Memory B cell (primary cell): ENCODE measurements at regions not wholly inside any gene's neighbourhood (a gene's known extent, or its start where the extent isn't known, plus 50 kb on each side); places are given as distances from the start of the nearest gene placed in this dataset.

Experiments
- ATAC-seq: fragments of 150-1000 bp; cut with Tn5 transposase; 2 replicates; pipeline ENCODE4 v1.10.0; 2021; ENCODE audit warnings: low read depth, mild to moderate bottlenecking, moderate library complexity
- DNase-seq, 2 donors: peaks; one replicate each; pipeline ENCODE4 v3.0.0; 2022; ENCODE audit warnings: low spot score in 2 of 2
- H3K27ac Mint-ChIP-seq: one replicate; pipeline ENCODE4 v1.8.0; 2022; ENCODE audit warnings: mild to moderate bottlenecking, moderate library complexity, mixed read lengths
- H3K27me3 Mint-ChIP-seq: one replicate; pipeline ENCODE4 v1.8.0; 2022; ENCODE audit warnings: mixed read lengths
- H3K36me3 Mint-ChIP-seq: one replicate; pipeline ENCODE4 v1.8.0; 2022; ENCODE audit warnings: mild to moderate bottlenecking, mixed read lengths
- H3K4me1 Mint-ChIP-seq: one replicate; pipeline ENCODE4 v1.8.0; 2022; ENCODE audit warnings: mixed read lengths
- H3K4me3 Mint-ChIP-seq: one replicate; pipeline ENCODE4 v1.8.0; 2022; ENCODE audit warnings: mild to moderate bottlenecking, moderate library complexity, mixed read lengths
- H3K9me3 Mint-ChIP-seq: one replicate; pipeline ENCODE4 v1.8.0; 2022; ENCODE audit warnings: mixed read lengths

DNA sequence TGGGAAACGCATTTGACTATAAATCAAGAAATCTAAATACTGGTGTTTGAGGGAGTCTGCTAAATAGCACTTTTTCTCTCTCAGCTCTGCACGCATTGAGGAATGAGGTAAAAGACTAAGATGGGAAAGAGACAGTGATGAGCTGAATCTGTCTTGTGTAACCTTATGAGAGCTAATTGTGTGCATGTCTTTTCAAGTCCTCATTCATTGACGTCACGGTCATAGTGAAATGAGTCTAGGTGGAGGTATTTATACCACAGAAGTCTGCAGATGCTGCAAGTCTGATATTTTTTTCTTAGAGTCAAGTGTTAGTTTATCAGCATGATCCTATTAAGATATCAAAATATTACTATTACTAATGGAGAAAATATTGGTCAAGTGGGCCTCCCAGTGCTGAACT, 361.5 kb upstream of the HS3ST1 start:
- peaks cover 6% of the 10 kb centered on the region for H3K27me3 Mint-ChIP-seq
- H3K4me3 Mint-ChIP-seq: no peak overlapping the region
- no peak overlapping the region for H3K27ac Mint-ChIP-seq
- DNase-seq: no peak
- no peak for ATAC-seq
- H3K36me3 Mint-ChIP-seq: no peaks in the 10 kb centered on the region
- peaks cover 2% of the 10 kb centered on the region for H3K9me3 Mint-ChIP-seq
- H3K4me1 Mint-ChIP-seq: peaks cover 3% of the 10 kb centered on the region

DNA sequence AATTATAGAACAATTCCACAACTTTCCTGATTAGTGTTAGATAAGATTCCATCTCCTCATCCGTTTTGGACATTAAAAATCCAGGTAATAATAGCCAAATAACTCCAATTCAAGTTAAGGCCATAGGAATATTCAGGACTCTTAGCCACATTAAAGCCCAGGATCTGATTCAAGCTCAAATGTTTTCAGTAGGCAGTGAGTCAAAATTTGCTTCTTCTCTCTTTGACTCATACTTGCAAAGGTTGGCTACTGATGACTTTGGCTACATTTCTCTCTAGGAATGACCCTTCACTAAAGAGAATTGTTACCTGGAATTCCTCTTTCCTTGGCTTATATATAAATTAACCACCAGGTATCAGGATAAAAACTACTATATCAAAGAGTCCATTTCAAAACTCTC, 354.9 kb upstream of the HS3ST1 start:
- Mint-ChIP-seq H3K9me3 (no peaks in the 10 kb centered on the region), H3K27ac (no peak overlapping the region), H3K27me3 (peaks cover 4% of the 10 kb centered on the region), H3K36me3 (no peaks in the 10 kb centered on the region), H3K4me1 (no peaks in the 10 kb centered on the region), H3K4me3 (no peak overlapping the region)
- ATAC-seq: no peak
- no peak for DNase-seq

DNA sequence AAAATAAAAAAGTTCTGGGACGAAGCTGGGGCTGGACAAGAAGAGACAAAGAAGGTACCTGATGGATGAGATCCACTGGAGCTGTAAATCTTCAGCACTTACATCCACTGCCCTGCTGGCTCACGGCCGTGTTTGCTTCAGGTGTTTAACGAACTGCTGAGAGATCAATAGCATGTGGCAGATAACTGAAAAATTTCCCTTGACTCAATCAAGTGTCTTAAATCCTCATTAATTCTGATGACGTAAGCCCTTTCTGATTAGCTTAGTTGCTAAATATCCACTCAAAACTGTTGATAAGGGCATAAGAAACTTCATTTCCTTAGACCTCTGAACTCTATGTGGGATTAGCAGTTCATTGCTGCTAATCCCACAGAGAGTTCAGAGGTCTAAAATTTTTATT, 354.2 kb upstream of the HS3ST1 start:
- DNase-seq: no peak
- Mint-ChIP-seq H3K27ac (no peak overlapping the region), H3K27me3 (peaks cover 3% of the 10 kb centered on the region), H3K4me1 (no peaks in the 10 kb centered on the region), H3K4me3 (no peak overlapping the region), H3K36me3 (no peaks in the 10 kb centered on the region), H3K9me3 (no peaks in the 10 kb centered on the region)
- no peak for ATAC-seq

DNA sequence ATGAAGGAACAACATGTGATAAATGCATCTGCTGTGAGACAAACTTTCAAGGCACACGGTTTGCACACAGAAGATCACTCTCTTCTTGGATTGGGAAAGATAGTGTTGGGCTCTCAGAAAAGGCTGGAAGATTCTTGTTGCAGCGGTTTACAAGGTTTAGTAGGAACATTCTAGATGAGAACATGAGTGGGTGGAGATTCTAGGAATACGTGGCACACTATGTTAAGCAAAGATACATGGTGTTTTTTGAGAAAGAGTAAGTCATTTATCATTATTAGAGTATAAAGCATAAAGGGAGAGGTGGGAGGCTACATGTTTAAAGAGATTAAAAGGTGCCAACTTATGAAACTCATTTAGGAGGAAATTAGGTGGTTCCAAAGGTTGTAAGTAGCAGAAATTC, 348.8 kb upstream of the HS3ST1 start:
- ATAC-seq (no peak), DNase-seq (no peak)
- no peaks in the 10 kb centered on the region for H3K9me3 Mint-ChIP-seq
- H3K4me3 Mint-ChIP-seq: no peak overlapping the region
- H3K4me1 Mint-ChIP-seq: no peaks in the 10 kb centered on the region
- H3K27me3 Mint-ChIP-seq: peaks cover 5% of the 10 kb centered on the region
- no peak overlapping the region for H3K27ac Mint-ChIP-seq
- no peaks in the 10 kb centered on the region for H3K36me3 Mint-ChIP-seq

DNA sequence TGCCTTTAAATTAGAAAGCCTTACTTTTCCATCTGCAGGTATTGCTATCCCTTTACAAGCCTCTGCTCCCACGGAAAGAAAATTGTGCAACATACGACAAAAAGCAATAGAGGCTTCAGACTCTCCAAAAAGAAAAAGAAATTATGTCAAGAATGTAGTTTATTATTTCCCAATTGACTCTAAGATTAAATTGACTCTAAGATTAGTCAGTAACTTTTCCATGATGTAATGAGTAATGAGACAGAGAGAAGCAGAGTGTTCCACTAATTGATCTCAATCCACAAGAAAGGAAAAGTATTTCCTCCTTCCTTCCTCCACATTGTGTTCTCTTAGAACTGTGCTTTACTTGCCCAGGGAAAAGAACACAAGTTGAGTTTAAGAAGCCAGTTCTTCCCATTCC, 345.7 kb upstream of the HS3ST1 start:
- Mint-ChIP-seq H3K4me3 (no peak overlapping the region), H3K27me3 (peaks cover 1% of the 10 kb centered on the region), H3K4me1 (no peaks in the 10 kb centered on the region), H3K27ac (no peak overlapping the region), H3K36me3 (no peaks in the 10 kb centered on the region), H3K9me3 (no peaks in the 10 kb centered on the region)
- DNase-seq: no peak
- no peak for ATAC-seq

DNA sequence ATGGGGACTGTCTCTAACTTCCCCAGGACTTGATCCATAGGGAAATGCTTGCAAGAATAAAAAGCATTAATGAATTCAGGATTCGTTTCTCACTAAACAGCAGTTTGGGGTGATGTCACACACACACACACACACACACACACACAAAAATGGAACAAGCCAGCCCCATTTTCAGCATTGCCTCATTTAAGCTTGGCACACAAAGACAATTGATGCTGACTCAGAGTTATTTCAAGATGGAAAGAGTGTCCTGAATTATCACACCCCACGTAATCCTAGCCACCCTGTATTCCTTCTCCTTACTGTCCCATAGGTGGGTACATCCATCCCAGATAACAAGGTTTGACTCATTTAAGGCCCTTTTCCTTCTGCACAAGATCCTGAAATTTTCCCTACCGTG, 345.1 kb upstream of the HS3ST1 start:
- ATAC-seq (no peak), DNase-seq (no peak)
- Mint-ChIP-seq H3K4me1 (no peaks in the 10 kb centered on the region), H3K27ac (no peak overlapping the region), H3K4me3 (no peak overlapping the region), H3K27me3 (peaks cover 1% of the 10 kb centered on the region), H3K36me3 (no peaks in the 10 kb centered on the region), H3K9me3 (no peaks in the 10 kb centered on the region)

DNA sequence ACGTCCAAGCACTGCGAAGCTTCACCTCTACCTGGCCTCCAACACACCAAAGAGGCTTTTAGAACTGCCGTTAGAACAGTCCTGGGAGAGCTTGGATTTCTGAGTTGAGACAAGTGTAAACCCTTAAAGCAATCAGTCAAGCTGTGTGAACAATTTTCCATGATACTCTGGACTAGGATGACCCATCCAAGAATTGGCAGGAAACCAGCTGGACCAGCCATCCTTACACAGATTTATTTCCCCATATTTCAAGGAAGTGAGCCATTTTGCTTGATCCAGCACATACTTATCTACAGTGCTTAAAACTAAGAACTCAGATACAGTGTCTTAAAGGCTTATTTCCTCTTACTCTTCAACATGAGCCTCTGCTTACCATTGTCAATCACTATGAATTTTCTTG, 340.7 kb upstream of the HS3ST1 start:
- H3K9me3 Mint-ChIP-seq: no peaks in the 10 kb centered on the region
- DNase-seq (no peak), ATAC-seq (no peak)
- H3K4me1 Mint-ChIP-seq: no peaks in the 10 kb centered on the region
- no peak overlapping the region for H3K4me3 Mint-ChIP-seq
- no peaks in the 10 kb centered on the region for H3K36me3 Mint-ChIP-seq
- no peak overlapping the region for H3K27ac Mint-ChIP-seq
- H3K27me3 Mint-ChIP-seq: peaks cover 1% of the 10 kb centered on the region

DNA sequence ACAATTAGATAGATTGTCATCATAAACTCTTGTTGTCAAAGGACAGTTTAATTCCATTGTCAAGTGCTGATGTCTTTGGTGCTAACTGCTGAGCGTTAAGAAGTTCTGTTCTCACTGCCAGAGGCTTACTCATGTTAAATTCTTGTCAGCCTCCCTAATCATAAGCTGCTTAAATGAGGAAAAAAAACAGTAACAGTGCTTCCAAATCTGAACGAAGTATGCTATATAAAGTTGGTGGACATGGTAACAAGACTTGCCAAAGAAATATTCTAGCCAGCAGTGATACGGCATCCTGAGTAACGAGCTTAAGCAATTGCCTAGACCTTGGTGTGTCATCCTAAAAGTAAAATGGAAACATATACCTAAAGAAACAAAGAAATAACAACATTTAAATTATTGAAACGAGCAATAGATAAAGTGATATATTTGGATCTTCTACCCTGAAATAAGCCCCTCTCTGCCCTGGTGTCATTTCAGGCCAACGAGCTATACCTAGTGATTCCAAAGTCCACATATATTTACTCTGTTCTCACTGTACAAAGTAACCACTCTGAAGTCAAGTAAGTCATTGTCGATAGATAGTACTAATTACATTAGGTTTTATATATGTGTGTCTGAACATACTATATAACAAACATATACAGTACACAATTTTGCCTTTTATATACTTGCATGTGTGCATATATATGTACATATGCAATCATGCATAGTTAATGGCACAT, 339.7 kb upstream of the HS3ST1 start:
- H3K27ac Mint-ChIP-seq: no peak overlapping the region
- H3K4me1 Mint-ChIP-seq: no peaks in the 10 kb centered on the region
- peaks cover 1% of the 10 kb centered on the region for H3K27me3 Mint-ChIP-seq
- DNase-seq (no peak), ATAC-seq (no peak)
- no peaks in the 10 kb centered on the region for H3K9me3 Mint-ChIP-seq
- H3K4me3 Mint-ChIP-seq: no peak overlapping the region
- no peaks in the 10 kb centered on the region for H3K36me3 Mint-ChIP-seq

DNA sequence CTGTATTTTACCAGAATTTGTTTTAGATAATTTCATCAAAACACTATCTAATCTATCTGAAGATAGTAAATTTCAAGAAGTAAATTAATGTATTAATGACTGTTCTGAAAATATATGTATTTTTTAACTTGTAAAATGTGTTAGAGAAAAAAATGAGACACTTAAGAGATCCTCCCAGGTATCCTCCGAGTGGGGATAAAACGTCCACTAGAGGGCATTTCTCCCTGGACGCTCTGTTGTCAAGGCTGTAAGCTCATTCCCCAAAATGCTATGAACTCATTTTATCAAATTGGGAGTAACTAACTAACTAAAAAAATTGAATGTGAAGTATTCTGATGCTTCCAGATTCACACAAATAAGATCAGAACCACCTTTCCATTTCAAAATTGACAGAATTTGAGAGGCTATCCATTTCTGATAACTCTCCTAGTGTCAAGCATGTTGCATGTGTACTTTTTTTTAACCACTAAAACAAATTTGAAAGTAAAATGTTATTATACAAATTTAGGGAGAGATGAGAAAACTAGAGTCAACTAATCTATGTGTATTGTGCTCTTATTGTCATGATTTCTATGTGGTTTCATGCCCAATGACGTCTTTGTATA, 337.3 kb upstream of the HS3ST1 start:
- Mint-ChIP-seq H3K36me3 (no peaks in the 10 kb centered on the region), H3K9me3 (no peaks in the 10 kb centered on the region), H3K4me1 (no peaks in the 10 kb centered on the region), H3K27me3 (peaks cover 2% of the 10 kb centered on the region), H3K27ac (no peak overlapping the region), H3K4me3 (no peak overlapping the region)
- DNase-seq: peak in 1 of 2 donors; percentile 5
- no peak for ATAC-seq

DNA sequence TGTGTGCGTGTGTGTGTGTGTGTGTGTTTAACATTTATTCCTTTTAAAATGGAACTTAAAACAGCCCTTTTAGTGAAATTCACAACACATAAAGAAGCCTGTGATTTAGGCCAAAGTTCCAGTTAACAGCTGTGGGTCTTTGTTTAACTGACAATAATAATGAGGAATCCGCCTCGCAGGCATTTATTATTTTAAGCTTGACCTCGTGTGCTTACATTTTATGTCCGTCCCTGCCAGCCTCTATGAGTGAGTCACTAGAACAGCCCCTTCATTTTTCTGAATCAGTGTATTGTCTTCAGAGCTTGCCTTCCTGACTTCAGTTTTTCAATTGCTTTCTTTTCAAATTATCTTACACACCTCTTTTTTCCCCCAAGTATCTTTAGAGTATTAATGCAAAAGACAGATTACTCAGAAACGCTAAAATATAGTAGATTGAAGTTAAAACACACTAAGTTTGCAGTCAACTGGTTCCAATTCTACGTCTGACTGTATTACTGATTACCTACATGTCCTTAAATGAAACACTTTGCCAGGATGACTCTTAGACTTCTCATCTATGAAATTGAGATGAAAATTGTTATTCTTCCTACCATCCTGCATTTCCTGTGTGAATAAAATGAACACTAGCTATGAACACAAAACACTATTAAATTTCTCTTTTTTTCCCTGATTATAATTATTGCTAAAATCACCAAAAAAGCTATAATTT, 319.6 kb upstream of the HS3ST1 start:
- H3K4me3 Mint-ChIP-seq: no peak overlapping the region
- H3K4me1 Mint-ChIP-seq: no peaks in the 10 kb centered on the region
- DNase-seq: no peak
- H3K9me3 Mint-ChIP-seq: peaks cover 2% of the 10 kb centered on the region
- no peak for ATAC-seq
- no peak overlapping the region for H3K27ac Mint-ChIP-seq
- H3K36me3 Mint-ChIP-seq: no peaks in the 10 kb centered on the region
- H3K27me3 Mint-ChIP-seq: no peaks in the 10 kb centered on the region

DNA sequence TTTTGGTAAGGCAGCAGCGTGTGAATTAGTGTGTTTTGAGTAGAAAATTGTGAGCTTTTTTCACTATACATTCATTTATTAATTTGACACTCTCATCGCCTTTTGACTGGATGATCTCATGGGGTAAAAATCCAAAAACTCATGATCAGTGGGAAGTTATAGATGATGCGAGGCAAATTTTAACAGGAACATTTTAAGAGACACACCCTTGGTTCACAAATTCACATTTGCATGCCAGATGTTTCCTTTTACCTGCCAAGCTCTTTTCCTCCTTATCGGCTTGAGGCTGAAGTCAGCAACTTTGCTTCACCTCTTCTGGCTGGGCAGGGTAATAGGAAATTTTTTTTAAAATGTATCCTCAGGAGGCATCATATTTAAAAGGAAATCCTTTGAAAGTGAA, 318.0 kb upstream of the HS3ST1 start:
- Mint-ChIP-seq H3K36me3 (no peaks in the 10 kb centered on the region), H3K4me1 (no peaks in the 10 kb centered on the region), H3K27ac (no peak overlapping the region), H3K27me3 (no peaks in the 10 kb centered on the region), H3K9me3 (peaks cover under 1% of the 10 kb centered on the region), H3K4me3 (no peak overlapping the region)
- ATAC-seq: no peak
- no peak for DNase-seq

DNA sequence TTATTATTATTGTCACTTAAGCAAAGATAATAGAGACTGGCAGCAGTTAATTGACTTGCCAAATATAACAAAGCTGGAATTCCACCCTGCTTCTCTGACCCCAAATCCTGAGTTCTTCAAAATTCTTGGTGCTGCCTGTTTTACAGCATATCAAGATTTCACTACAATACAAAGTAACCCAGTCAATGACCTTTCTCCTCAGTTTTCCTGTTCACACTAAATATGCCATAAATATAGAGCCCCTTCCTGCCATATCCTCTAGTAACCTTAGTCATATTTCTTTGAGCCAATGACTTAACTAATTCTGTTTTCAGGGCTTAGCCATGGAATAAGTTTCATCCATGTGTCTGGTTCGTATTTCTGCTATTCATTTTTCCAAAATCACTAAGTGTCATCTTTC, 315.3 kb upstream of the HS3ST1 start:
- ATAC-seq: no peak
- H3K4me1 Mint-ChIP-seq: no peaks in the 10 kb centered on the region
- DNase-seq: no peak
- H3K27me3 Mint-ChIP-seq: no peaks in the 10 kb centered on the region
- H3K9me3 Mint-ChIP-seq: no peaks in the 10 kb centered on the region
- no peak overlapping the region for H3K27ac Mint-ChIP-seq
- H3K36me3 Mint-ChIP-seq: no peaks in the 10 kb centered on the region
- H3K4me3 Mint-ChIP-seq: no peak overlapping the region

DNA sequence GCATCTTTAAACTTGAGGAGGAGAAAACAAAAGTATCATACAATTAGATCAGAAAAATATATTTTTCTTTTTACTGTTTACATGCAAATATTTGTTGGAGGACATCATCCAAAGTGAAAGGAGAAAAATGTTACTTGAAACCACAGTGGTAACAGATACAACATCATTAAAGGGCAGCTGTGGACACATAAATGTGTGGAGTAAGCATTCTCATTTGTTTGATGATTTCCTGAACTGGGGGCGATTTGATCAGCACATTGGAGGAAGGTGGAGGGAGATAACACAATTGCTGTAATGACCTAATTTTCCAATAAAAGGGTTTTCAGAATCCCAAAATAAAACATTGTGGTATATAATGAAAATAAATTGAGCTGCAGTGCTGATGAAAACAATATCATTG, 314.5 kb upstream of the HS3ST1 start:
- DNase-seq (no peak), ATAC-seq (no peak)
- no peak overlapping the region for H3K27ac Mint-ChIP-seq
- H3K4me1 Mint-ChIP-seq: no peaks in the 10 kb centered on the region
- H3K9me3 Mint-ChIP-seq: no peaks in the 10 kb centered on the region
- H3K27me3 Mint-ChIP-seq: peaks cover under 1% of the 10 kb centered on the region
- no peaks in the 10 kb centered on the region for H3K36me3 Mint-ChIP-seq
- H3K4me3 Mint-ChIP-seq: no peak overlapping the region

DNA sequence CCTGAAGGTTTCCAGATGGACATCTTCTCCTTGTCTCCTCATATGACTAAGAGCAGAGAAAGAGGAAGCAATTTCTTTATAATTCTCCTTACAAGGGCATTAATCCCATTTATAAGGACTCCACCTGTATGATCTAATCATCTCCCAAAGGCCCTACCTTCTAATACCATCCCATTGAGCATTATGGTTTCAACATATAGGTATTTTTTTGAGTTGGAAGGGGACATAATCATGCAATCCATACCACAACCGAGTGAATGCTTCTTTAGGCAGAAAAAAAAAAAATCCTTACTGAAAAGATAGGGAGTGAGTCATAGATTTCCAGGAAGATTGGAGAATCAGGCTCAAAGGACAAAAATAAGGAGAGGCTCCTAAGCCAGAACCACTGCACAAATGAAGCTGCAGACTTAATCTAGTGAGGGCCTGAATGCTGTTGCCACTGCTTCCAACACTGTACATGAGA, 312.5 kb upstream of the HS3ST1 start:
- ATAC-seq: no peak
- no peak for DNase-seq
- H3K4me3 Mint-ChIP-seq: no peak overlapping the region
- H3K36me3 Mint-ChIP-seq: no peaks in the 10 kb centered on the region
- H3K27ac Mint-ChIP-seq: no peak overlapping the region
- H3K27me3 Mint-ChIP-seq: peaks cover 2% of the 10 kb centered on the region
- no peaks in the 10 kb centered on the region for H3K4me1 Mint-ChIP-seq
- H3K9me3 Mint-ChIP-seq: peaks cover 2% of the 10 kb centered on the region
